ENCODE measurements at regions not wholly inside any gene's neighbourhood (a gene's known extent, or its start where the extent isn't known, plus 50 kb on each side); places are given as distances from the start of the nearest gene placed in this dataset.

GRCh38 chr10:31152421-31153135 lies 120.9 kb upstream of the ZNF438 start:
- Mint-ChIP-seq H3K4me3 (no peak overlapping the region), H3K4me1 (ENCODE audit: unreplicated experiment) (peaks cover 18% of the 10 kb centered on the region), H3K27ac (no peak overlapping the region), H3K9me3 (peaks cover 4% of the 10 kb centered on the region), H3K36me3 (no peaks in the 10 kb centered on the region), H3K27me3 (no peaks in the 10 kb centered on the region)
- DNase-seq (ENCODE audit: extremely low spot score, unreplicated experiment): no peak
- TF ChIP-seq CTCF (conservative IDR thresholded peaks at IDR 0.05): no peak

GRCh38 chr10:31153161-31153560 lies 121.5 kb upstream of the ZNF438 start:
- peaks cover 4% of the 10 kb centered on the region for H3K9me3 Mint-ChIP-seq
- TF ChIP-seq CTCF (conservative IDR thresholded peaks at IDR 0.05): no peak
- no peaks in the 10 kb centered on the region for H3K36me3 Mint-ChIP-seq
- H3K4me1 Mint-ChIP-seq (ENCODE audit: unreplicated experiment): peaks cover 18% of the 10 kb centered on the region
- no peak overlapping the region for H3K27ac Mint-ChIP-seq
- no peak overlapping the region for H3K4me3 Mint-ChIP-seq
- DNase-seq (ENCODE audit: extremely low spot score, unreplicated experiment): no peak
- H3K27me3 Mint-ChIP-seq: no peaks in the 10 kb centered on the region

GRCh38 chr10:31153692-31154091 lies 122.0 kb upstream of the ZNF438 start:
- no peak overlapping the region for H3K27ac Mint-ChIP-seq
- no peak for DNase-seq (ENCODE audit: extremely low spot score, unreplicated experiment)
- no peaks in the 10 kb centered on the region for H3K36me3 Mint-ChIP-seq
- peaks cover 18% of the 10 kb centered on the region for H3K4me1 Mint-ChIP-seq (ENCODE audit: unreplicated experiment)
- H3K27me3 Mint-ChIP-seq: no peaks in the 10 kb centered on the region
- TF ChIP-seq CTCF (conservative IDR thresholded peaks at IDR 0.05): no peak
- H3K9me3 Mint-ChIP-seq: peaks cover 4% of the 10 kb centered on the region
- H3K4me3 Mint-ChIP-seq: no peak overlapping the region

- H3K27ac Mint-ChIP-seq: no peak overlapping the region
- H3K27me3 Mint-ChIP-seq: no peaks in the 10 kb centered on the region
- H3K36me3 Mint-ChIP-seq: no peaks in the 10 kb centered on the region
- DNase-seq (ENCODE audit: extremely low spot score, unreplicated experiment): no peak
- peaks cover 7% of the 10 kb centered on the region for H3K9me3 Mint-ChIP-seq
- H3K4me3 Mint-ChIP-seq: no peak overlapping the region
- H3K4me1 Mint-ChIP-seq (ENCODE audit: unreplicated experiment): peaks cover 12% of the 10 kb centered on the region
- TF ChIP-seq CTCF (conservative IDR thresholded peaks at IDR 0.05): no peak
Measured at GRCh38 chr10:31154996-31155395, 123.3 kb upstream of the ZNF438 start.

- TF ChIP-seq CTCF (conservative IDR thresholded peaks at IDR 0.05): no peak
- Mint-ChIP-seq H3K4me3 (peak overlapping the region; percentile 15), H3K4me1 (ENCODE audit: unreplicated experiment) (peaks cover 12% of the 10 kb centered on the region), H3K36me3 (peaks cover 4% of the 10 kb centered on the region), H3K27ac (no peak overlapping the region), H3K27me3 (no peaks in the 10 kb centered on the region), H3K9me3 (peaks cover 7% of the 10 kb centered on the region)
- DNase-seq (ENCODE audit: extremely low spot score, unreplicated experiment): no peak
Measured at GRCh38 chr10:31157123-31158010, 125.7 kb upstream of the ZNF438 start.
